GM12878 (cell line): ENCODE measurements at regions not wholly inside any gene's neighbourhood (a gene's known extent, or its start where the extent isn't known, plus 50 kb on each side); places are given as distances from the start of the nearest gene placed in this dataset.

ENCODE experiments used
- ATAC-seq: fragments of 200-7000 bp; cut with Tn5 transposase; 3 replicates; pipeline ENCODE4 v1.9.1; 2020; ENCODE audit warnings: mild to moderate bottlenecking, moderate library complexity
- BruUV-seq: library from RNA; stranded (reverse); fragments of 400-500 nt; replicated peaks from 2 replicates; lab custom pipeline; 2021; lab: Mats Ljungman, UMichigan
- CTCF ChIA-PET: fragments of 300-600 bp; sonication (Branson Sonifier 250); formaldehyde crosslinking; extraction: SDS; loops from one replicate; lab custom pipeline; 2021; ENCODE audit warnings: inconsistent platforms; lab: Yijun Ruan, JAX
- POLR2A ChIA-PET: fragments of 350-600 bp; formaldehyde crosslinking; extraction: SDS; loops from one replicate; lab custom pipeline; 2021; ENCODE audit warnings: inconsistent platforms; lab: Charles Lee
- RAD21 ChIA-PET: fragments of 300-600 bp; sonication (Branson Sonifier 250); formaldehyde crosslinking; loops from one replicate; lab custom pipeline; 2023; ENCODE audit warnings: antibody characterized with exemption; ENCODE audit not compliant: unreplicated experiment; lab: Charles Lee
- SMC1A ChIA-PET: fragments of 300-600 bp; sonication (Branson Sonifier 250); formaldehyde crosslinking; loops from one replicate; lab custom pipeline; 2023; ENCODE audit not compliant: unreplicated experiment, uncharacterized antibody; lab: Charles Lee
- DNase-seq: peaks from one replicate; pipeline ENCODE4 v3.0.0-alpha.2; 2011; ENCODE audit warnings: low read depth, low spot score
- FAIRE-seq: peaks from 3 replicates; lab custom pipeline; 2011; peaks lifted over from hg19 to GRCh38; lab: Jason Lieb, UNC
- H2AFZ ChIP-seq: 2 replicates; pipeline ENCODE4 v1.6.0; 2011; ENCODE audit warnings: low read depth, low read length, control low read depth; ENCODE audit not compliant: control insufficient read depth
- H3K27ac ChIP-seq: 2 replicates; pipeline ENCODE4 v1.5.1; 2011; ENCODE audit warnings: control low read depth; ENCODE audit not compliant: control insufficient read depth, insufficient read depth
- H3K27me3 ChIP-seq, 2 experiments: replicated peaks in 1 of 2; 2 replicates each; pipeline versions ENCODE4 v1.6.0 to v1.6.1; 2011; ENCODE audit warnings: low read length in 1 of 2; ENCODE audit not compliant: control insufficient read depth in 2 of 2, insufficient read depth in 2 of 2
- H3K36me3 ChIP-seq, 2 experiments: 2 replicates each; pipeline ENCODE4 v1.5.1; 2011; ENCODE audit warnings: low read length in 1 of 2; ENCODE audit not compliant: control insufficient read depth in 2 of 2, insufficient read depth in 2 of 2
- H3K4me1 ChIP-seq: 2 replicates; pipeline ENCODE4 v1.6.1; 2011; ENCODE audit warnings: mild to moderate bottlenecking, low read length, moderate library complexity, mixed read lengths; ENCODE audit not compliant: control insufficient read depth, insufficient read depth
- H3K4me2 ChIP-seq: 2 replicates; pipeline ENCODE4 v1.6.0; 2011; ENCODE audit warnings: control low read depth; ENCODE audit not compliant: control insufficient read depth, insufficient read depth
- H3K4me3 ChIP-seq: fragments of 200-600 bp; sonication (generic); 2 replicates; pipeline ENCODE4 v1.5.1; 2016
- H3K79me2 ChIP-seq: 2 replicates; pipeline ENCODE4 v1.6.0; 2011; ENCODE audit warnings: low read length; ENCODE audit not compliant: control insufficient read depth, insufficient read depth
- H3K9ac ChIP-seq: 2 replicates; pipeline ENCODE4 v1.8.0; 2011; ENCODE audit warnings: low read length, control low read depth, mixed read lengths; ENCODE audit not compliant: control insufficient read depth, insufficient read depth
- H3K9me3 ChIP-seq: replicated peaks from 3 replicates; pipeline ENCODE4 v1.5.1; 2011; ENCODE audit warnings: mild to moderate bottlenecking, low read length; ENCODE audit not compliant: control insufficient read depth, insufficient read depth
- H4K20me1 ChIP-seq: 2 replicates; pipeline ENCODE4 v1.6.0; 2011; ENCODE audit not compliant: control insufficient read depth, insufficient read depth
- MEF2B ChIP-seq: fragments of 450-650 bp; IDR thresholded peaks from 2 replicates; pipeline ENCODE4 v1.6.1; 2018; ENCODE audit warnings: mild to moderate bottlenecking, moderate library complexity; ENCODE audit not compliant: partially characterized antibody, poor library complexity, severe bottlenecking
- MTA2 ChIP-seq: fragments of 450-650 bp; IDR thresholded peaks from 2 replicates; pipeline ENCODE4 v1.6.1; 2016; ENCODE audit warnings: low read depth, mild to moderate bottlenecking, moderate library complexity
- NFYB ChIP-seq: IDR thresholded peaks from 2 replicates; pipeline ENCODE4 v1.6.1; 2011; ENCODE audit warnings: low read depth, mild to moderate bottlenecking, low read length, improper control_type of control experiment, moderate library complexity; ENCODE audit not compliant: insufficient read depth
- POLR2AphosphoS5 ChIP-seq: IDR thresholded peaks from 2 replicates; pipeline ENCODE4 v1.6.1; 2011; ENCODE audit warnings: mild to moderate bottlenecking, low read length, inconsistent platforms
- RAD21 ChIP-seq: IDR thresholded peaks from 2 replicates; pipeline ENCODE4 v1.6.1; 2011; ENCODE audit warnings: mild to moderate bottlenecking, low read depth, low read length, moderate library complexity; ENCODE audit not compliant: insufficient read depth
- ZSCAN29 ChIP-seq: fragments of 450-650 bp; IDR thresholded peaks from 2 replicates; pipeline ENCODE4 v1.6.1; 2017; ENCODE audit warnings: mild to moderate bottlenecking, moderate library complexity
- WGBS: methylation state at CpG from one replicate; pipeline ENCODE4 v1.1.6; 2016; ENCODE audit warnings: low lambda C conversion rate; ENCODE audit not compliant: insufficient replicate concordance, insufficient coverage; ENCODE audit errors: missing lambda C conversion rate; 5-methylcytosine and 5-hydroxymethylcytosine counted together
- in situ Hi-C: fragments of 300-500 bp; cut with MboI; formaldehyde crosslinking; loops from 9 replicates; pipeline ENCODE4 v1.14.3; 2018; ENCODE audit warnings: mixed read lengths
- intact Hi-C: fragments of 100-400 bp; cut with micrococcal nuclease; formaldehyde crosslinking; loops from one replicate; pipeline ENCODE4 v1.14.2; 2022; ENCODE audit not compliant: unreplicated experiment

DNA sequence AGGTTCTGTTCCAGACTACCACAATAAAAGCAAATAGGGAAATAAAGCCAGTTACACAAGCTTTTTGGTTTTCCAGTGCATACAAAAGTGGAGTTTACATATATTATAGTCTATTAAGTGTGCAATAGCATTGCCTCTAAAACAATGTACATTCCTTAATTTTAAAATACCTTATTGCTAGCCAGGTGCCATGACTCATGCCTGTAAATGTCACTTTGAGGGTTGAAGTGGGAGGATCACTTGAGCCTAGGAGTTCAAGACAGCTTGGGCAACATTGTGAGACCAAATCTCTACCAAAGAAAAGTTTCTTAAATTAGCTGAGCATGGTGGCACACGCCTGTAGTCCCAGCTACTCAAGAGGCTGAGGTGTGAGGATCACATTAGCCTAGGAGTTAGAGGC, 52.9 kb upstream of the IMP4 start:
- BruUV-seq = no TSS peak
- DNase-seq = no peak
- Histone ChIP-seq H3K4me3 (no peak overlapping the region), H3K27ac (no peak overlapping the region), H3K79me2 (no peaks in the 10 kb centered on the region)
- in situ Hi-C loops = no loop called here
- TF ChIP-seq POLR2AphosphoS5 (no peak), ZSCAN29 (no peak), MEF2B (no peak)
- TF ChIP-seq, all 136 proteins: peak for 0
- H2AFZ ChIP-seq = no peak overlapping the region
- H3K4me2 ChIP-seq = no peak overlapping the region
- no peaks in the 10 kb centered on the region; a peak in 3 of 4 replicates for H3K27me3 ChIP-seq
- no peaks in the 10 kb centered on the region for H4K20me1 ChIP-seq
- intact Hi-C loops = no loop called here
- ChIA-PET CTCF (no interaction called here), SMC1A (no interaction called here), RAD21 (no interaction called here), POLR2A (no interaction called here)
- no peaks in the 10 kb centered on the region for H3K9me3 ChIP-seq
- no peak overlapping the region for H3K9ac ChIP-seq
- no peaks in the 10 kb centered on the region for H3K4me1 ChIP-seq
- H3K36me3 ChIP-seq = no peaks in the 10 kb centered on the region
- FAIRE-seq (no peak), ATAC-seq (no peak)
- WGBS = 0% methylated on average over 1 of the region's 1 CpG

DNA sequence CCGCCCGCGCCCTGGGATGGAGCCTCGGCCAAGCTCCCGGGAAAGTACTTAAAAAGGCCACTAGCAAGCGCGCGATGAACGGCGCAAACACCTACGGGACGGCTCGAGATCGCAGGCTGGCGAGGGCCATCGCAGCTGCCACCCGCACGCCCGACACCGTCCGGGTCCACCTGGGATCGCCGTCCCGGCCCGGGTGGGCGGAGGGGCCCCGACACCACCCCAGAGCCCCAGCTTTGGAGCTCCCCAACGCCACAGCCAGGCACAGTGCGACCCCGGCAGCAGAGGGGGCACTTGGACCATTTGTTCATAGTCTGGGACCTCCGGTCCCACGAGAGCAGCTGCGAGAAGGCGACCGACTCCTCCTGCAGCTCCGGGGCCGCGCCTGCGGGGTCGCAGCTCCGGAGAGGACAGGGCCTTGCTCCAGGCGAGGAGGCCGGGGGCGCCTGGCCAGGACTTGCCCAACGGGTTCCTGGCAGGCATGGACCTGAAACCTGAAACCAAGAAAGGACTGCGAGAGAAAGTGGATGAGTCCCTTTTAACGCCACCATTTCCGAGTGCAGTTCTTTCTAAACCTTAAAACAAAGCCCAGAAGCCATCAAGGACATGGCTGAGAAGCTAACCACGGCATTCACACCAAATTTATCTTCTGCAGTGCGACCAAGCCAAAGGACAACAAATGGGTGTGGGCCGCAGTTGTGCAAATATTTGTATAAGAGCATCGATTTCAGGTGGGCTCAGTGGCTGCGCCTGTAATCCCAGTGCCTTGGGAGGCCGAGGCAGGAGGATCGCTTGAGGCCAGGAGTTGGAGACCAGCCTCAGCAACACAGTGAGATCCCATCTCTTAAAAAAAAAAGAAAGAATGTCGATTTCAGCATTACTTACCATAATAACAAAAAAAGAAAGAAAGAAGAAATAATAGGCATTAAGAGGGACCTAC, 54.0 kb upstream of the IMP4 start:
- intact Hi-C loops (no loop called here), in situ Hi-C loops (no loop called here)
- ChIA-PET RAD21 (interaction anchor here (0.8 kb wide), 1 partner anchor 44 kb away, joined by 3 read pairs; no protein-coding TSS in a partner anchor), SMC1A (no interaction called here), POLR2A (no interaction called here), CTCF (no interaction called here)
- TF ChIP-seq NFYB = no peak
- no peak for TF ChIP-seq RAD21
- TF ChIP-seq MTA2 = no peak
- TF ChIP-seq POLR2AphosphoS5 = no peak
- H2AFZ ChIP-seq = no peak overlapping the region
- no peak overlapping the region for H3K4me2 ChIP-seq
- DNase-seq (no peak), ATAC-seq (no peak), FAIRE-seq (no peak)
- no peaks in the 10 kb centered on the region for H3K36me3 ChIP-seq
- no peak overlapping the region for H3K27ac ChIP-seq
- WGBS = 75% methylated on average over 56 of the region's 56 CpGs
- no peaks in the 10 kb centered on the region for H3K4me1 ChIP-seq
- no peaks in the 10 kb centered on the region for H3K9me3 ChIP-seq
- H4K20me1 ChIP-seq = no peaks in the 10 kb centered on the region
- no peak overlapping the region for H3K4me3 ChIP-seq
- H3K9ac ChIP-seq = no peak overlapping the region
- H3K79me2 ChIP-seq = no peaks in the 10 kb centered on the region
- no peaks in the 10 kb centered on the region; a peak in 3 of 4 replicates for H3K27me3 ChIP-seq
- no TSS peak for BruUV-seq
